GM18507 (cell line): ENCODE measurements at regions not wholly inside any gene's neighbourhood (a gene's known extent, or its start where the extent isn't known, plus 50 kb on each side); places are given as distances from the start of the nearest gene placed in this dataset.

ENCODE experiments used
- DNase-seq: peaks from one replicate; pipeline ENCODE4 v3.0.0; 2011; ENCODE audit warnings: low read depth; ENCODE audit not compliant: insufficient read length; ENCODE audit errors: extremely low spot score
- FAIRE-seq: peaks from 2 replicates; lab custom pipeline; 2011; peaks lifted over from hg19 to GRCh38; lab: Jason Lieb, UNC

DNA sequence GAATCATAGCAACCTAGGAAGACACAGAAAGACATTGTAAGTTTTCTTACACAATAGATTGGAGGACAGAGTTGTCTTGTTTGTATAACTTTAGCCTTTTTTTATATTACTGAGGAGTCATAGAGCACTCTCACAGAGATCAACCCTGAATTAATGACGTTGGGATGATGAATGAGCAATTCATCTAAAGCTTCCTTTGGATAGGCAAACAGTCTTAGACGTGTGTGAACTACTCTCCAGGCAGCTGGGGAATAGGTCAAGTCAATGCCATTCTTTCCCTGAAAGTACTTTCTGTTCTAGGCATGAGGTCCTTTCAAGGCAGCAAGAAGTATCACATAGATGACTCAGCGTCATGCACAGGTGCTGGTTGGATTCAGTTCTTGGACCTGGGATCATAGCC lies 369.1 kb upstream of the NOVA1 start:
- DNase-seq: no peak

DNA sequence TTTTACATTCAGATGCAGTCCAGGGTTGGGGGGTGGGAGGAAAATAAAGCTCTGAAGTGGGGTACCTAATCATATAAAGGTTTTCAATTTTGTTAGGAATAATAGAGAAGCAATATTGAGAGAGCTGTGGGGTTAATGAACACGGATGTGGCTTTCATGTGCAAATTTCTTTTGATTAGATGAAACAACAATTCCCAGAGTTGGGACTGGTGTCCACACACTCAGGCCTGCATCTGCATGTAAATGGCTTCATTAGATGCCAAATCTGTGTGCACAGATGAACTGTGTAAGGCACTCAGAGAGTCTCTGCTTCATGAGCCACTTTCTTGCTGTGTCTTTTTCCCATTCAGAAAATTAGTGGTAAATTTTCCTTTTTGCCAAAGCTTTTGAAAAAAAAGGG lies 377.1 kb upstream of the NOVA1 start:
- DNase-seq (no peak), FAIRE-seq (no peak)

More for the DNA sequence above, 369.1 kb upstream of the NOVA1 start:
- FAIRE-seq: no peak

DNA sequence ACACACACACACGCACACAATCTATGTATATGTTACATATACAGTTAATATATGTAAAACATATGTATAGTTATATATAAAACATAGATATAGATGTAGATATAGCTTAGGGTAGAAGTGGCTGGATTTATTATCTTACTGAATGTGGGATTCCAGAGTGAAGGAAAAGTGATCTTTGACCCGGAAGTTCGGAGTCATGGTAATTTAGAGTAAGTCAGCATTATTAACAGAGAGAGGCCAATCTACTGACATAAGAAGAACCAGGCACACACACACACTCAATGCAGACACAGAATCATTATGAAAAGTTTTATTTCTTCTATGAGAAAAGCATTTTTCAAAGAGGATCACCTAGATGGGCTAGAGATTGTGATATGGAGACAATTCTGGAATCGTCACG lies 384.2 kb upstream of the NOVA1 start:
- no peak for DNase-seq
- no peak for FAIRE-seq

DNA sequence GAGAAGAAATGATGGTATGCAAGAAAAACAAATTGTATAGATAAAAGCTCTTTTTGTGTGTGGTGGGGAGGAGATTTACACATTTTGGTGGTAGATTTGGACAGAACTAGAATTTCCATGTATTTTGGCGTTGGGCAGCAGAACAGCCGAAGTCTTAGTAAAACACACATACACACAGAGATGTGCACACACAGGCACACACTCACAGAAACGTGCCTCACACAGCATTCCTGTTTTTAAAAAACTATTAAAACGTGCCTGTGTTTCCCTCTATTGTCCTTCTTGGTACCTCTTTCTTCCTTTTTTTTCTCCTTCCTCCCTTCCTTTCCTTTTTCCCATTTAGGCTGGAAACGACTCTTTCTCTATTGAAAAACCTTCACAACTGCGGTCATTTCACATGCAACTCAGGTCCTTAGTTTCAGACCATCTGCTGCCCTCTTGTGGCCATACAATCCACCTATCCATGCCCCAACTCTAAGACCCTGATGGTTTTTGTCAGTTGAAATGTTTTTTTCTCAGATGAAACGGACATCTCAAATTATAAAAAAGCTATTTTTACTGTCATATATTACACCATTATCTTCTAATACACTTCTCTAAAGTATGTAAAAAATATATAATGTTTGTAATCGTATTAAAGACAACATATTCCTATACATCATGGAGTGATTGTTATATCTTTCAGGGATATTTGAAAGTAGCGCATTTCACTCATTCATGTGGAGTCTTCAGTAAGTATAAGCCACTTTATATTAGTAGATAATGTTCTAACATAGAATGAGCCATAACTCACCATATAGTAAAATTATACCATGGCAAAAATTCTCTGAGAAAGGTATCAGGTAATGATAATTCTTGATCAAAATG lies 386.7 kb upstream of the NOVA1 start:
- FAIRE-seq (no peak), DNase-seq (no peak)

DNA sequence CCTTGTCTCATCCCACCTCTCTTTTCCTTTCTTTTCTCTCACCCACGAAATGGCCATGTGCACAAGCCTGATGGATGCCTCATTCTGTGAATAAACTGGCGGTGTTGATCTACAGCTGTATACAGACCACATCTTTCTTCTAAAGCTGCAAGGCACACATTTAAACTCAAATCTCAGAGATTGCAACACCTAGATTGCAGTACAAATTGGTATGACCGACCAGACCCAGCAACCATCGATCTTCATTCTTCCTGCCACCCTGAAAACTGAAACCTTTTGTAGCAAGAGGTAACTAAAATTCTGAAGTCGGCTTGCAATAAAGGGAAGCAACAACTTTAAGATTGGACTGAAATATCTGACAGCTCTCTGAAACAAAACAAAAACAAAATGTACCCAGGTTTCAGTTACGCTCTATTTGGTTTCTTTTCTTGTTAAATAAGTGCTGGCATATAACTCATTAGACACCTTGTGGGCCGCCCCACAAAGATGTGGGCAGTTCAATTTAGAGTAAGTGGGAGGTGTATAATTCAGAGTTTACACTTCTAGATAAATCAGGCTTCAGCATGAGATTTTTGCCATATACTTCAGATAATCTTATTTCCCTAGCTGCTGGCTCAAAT lies 390.0 kb upstream of the NOVA1 start:
- no peak for DNase-seq
- no peak for FAIRE-seq

DNA sequence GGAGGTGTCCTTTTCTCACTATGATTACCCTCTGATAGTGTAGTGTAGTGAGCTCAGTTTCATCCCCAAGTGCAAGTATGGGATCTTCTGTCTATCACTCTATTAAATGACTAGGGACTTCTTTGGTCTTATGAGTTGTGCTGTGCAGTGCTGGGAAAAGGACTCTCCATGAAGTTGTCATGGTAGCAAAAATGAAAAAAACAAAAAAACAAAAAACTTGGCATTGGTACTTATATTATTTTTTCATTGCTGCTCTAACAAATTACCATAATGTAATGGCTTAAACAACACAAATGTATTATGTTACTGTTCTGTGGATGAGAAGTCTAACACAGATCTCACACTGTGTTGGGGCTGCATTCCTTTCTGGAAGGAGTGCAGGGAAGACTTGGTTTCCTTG lies 393.1 kb upstream of the NOVA1 start:
- FAIRE-seq (no peak), DNase-seq (no peak)

DNA sequence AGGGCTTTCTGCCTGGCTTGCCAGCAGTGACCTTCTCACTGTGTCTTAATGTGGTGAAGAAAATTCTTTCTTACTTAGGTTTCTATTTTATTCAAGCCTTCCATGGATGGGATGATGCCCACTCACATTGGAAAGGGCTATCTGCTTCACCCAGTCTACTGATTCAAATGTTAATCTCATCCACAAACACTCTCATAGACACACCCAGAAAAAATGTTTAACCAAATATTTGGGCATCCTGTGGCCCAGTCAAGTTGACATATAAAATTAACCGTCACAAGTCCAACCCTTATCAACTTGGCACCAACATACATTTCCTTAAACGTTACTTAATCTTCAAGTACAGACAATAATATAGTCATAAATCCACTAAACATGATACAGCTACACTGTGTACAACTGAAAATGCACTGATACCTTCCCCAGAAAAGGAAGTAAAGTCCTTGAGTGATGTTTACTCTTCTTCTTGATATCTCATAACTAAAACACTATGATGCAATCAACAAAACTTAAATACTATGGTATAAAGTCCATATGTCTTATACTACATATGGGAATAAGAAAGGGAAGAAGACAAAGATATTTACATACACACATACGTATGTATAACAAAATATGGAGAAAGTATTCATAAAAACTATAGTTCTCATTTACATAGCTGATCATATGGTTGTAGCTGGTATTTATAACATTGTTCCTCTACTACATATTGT lies 394.7 kb upstream of the NOVA1 start:
- FAIRE-seq (no peak), DNase-seq (no peak)

DNA sequence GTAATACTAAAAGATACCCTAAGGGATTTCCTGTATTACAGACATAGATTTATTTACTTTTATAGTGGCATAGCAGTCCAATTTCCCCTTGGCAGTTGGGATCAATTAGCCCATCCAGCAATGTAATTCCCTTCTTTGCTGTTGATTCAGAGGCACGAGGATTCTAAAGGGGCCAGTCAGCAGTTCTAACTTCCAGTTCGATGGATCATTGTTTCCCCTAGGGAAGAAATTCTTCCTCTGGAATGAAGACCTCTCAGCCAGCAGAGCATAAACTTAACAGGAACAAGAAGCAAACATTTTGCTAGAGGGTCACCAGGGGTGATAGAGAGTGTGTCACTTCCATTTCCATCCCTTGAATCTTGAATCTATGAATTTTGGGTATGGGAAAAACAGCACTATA lies 395.7 kb upstream of the NOVA1 start:
- FAIRE-seq: no peak
- no peak for DNase-seq

DNA sequence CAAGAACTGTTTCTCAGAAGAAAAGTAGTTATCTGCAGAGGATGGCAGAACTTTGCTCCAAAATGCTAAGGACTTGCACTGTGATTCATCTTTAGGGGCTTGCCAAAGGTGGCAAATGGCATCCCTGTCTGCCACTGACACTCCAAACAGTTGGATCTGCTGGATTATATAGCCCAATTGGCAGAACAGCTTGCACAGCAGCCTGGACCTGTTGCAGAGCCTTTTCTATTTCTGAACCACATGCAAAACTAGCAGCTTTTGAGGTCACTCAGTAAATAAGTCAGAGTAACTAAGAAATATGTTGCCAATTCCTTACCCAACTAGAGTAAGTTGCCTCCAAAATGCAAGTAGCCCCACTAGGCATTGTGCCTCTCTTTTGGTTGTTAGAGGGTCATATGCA lies 397.5 kb upstream of the NOVA1 start:
- no peak for FAIRE-seq
- no peak for DNase-seq

DNA sequence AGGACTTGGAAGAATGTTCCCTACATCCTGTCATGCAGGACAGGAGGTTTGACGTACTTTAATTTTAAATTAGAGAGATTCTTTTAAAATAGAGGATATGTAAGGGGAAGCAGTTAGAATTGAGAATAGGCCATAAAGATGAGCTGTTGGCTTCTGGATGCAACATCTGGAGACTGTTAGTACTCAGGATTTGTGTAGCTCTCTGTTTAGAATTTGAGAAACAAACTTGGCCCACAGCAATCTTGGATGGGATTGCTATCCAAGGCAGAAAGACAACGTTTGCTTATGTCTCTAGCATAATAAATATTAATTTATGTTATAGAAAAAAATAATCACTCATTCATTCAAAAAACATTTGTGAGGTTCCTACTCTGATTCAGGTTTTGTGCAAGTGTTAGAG lies 398.4 kb upstream of the NOVA1 start:
- FAIRE-seq (no peak), DNase-seq (no peak)

DNA sequence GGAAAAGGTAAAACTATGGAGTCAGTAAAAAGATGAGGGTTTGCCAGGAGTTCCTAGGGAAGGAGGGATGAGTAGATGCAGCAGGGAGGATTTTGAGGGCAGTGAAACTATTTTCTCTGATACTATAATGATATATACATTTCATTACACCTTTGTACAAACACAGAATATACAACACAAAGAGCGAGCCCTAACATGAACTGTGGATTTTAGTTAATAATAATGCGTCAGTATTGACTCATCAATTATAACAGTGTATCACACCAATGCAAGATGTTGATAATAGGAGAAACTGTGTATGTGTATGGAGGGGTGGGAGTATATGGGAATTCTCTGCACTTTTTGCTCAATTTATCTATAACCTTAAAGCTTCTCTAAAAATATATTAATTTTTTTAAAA lies 404.3 kb upstream of the NOVA1 start:
- no peak for DNase-seq
- FAIRE-seq: no peak

DNA sequence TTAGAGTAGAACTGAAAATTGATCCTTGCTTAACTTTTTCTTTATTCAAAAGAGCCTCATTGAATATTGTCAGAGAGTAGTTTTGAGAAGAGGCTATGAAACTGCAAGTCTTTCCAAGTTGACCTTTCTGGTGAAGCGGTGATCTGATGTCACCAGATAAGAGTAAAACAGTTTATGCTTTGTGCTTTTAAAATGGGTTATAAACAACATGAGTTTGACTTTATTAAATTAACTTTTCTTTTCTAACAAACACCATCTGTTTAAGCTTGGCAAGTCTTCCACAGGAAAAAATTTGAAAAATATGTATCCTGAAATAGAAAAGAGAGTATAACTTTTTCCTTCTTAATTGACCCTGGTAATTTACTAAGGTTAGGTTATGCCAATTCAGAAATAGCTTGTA lies 408.7 kb upstream of the NOVA1 start:
- DNase-seq (no peak), FAIRE-seq (no peak)

DNA sequence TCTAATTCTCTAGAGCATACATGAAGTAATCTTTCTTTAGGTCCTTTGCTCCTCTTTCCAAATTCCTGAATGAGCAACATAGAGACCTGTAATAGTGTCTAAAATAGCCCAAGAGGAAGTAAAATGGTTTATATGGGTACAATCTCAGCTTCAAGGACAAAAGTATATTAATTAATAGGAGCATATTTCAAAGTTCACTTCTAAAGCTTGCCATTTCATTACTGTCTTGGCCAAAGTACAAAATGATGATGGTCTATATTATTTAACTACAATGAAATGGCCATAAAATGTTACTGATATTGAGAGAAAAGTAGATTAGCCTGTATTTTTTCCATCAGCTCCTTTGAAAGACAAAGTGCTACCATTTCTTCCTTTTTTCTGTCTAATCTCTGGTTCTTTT lies 410.4 kb upstream of the NOVA1 start:
- FAIRE-seq (no peak), DNase-seq (no peak)

DNA sequence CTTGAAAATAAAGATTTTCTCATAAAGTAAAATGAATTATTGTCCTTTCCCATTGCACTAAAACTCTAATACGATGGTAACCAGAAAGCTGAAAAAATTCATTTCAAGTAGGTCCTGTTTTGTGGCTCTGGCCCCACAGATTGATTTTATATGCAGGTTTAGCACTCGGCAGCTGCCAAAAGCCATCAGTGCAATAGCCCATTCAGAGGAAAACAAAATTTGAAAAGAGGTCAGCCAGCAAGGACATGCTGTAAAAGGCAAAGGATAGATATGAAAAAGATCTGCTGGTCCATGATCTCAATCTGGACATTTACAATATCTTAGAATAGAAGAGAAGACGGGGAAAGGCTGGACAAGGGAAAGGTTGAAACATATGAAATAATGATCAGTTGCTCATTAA lies 414.8 kb upstream of the NOVA1 start:
- no peak for DNase-seq
- no peak for FAIRE-seq

DNA sequence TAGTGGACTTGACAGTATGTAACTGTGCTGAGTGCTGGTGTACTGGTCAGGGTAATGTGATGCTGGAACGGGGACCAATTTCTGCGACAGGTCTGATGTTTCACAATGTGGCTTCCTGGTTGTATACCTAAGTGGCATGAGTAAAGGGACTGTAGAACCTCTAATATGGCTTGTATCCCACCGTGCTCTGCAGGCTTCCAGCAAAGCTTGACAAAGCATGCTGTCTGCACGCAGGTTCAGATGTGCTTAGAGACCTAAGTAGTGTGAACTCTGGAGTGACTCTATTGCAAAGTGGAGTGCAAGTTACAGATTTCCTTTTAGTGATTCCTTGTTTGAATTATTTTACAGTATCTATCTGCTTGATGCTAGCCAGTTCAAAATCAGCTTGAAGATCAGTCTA lies 415.8 kb upstream of the NOVA1 start:
- FAIRE-seq: no peak
- DNase-seq: no peak

DNA sequence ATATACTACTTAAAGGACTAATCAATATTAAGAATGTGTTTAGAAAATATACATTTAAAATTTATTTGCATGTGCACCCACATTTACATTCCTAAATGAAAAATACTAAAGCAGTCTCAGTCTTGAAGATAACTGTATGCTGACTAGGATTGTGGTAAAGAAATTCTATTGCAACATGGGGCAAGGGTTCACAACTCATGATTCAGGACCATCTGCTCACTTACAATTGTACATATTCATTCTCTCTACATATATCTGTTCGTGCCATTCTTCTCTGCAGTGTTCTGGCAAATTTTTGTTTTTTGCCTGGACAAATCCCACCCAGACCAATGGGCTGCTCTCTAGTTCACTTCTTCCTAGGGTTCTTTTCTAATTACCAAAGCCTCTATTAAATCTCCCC lies 417.2 kb upstream of the NOVA1 start:
- no peak for DNase-seq
- FAIRE-seq: no peak

DNA sequence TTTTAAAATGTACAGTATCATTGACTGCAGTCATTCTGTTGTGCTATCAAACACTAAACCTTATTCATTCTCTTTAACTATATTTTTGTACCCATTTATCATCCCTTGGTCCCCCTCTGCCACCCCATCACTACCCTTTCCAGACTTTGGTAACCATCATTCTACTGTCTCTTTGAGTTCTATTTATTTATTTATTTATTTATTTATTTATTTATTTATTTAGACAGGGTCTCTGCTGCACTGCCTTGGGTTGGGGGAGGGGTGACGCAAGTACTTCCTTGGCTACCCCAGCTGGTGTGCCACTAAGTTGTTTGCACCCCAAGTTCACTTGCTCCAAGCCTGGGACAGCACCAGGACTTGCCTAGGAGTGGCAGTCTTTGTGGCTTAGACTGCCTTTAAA lies 427.8 kb upstream of the NOVA1 start:
- DNase-seq: no peak
- no peak for FAIRE-seq

DNA sequence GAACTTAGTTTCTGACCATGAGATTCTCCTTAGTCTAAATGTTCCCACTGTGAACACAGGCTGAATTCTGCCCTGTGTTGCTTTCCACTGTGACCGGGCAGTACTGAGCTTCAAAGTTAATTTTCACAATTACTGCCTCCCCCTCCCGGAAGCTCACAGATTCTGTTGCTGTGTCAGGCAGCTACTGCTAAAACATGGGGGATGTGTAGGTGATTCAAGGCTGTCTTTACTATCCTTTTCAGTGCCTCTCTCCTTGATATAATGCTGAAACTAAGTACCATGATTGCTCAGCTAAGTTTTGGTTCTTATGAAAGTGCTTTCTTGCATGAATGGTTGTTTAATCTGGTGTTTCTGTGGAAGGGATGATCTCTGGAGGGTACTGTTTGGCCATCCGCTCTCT lies 428.3 kb upstream of the NOVA1 start:
- DNase-seq (no peak), FAIRE-seq (no peak)

DNA sequence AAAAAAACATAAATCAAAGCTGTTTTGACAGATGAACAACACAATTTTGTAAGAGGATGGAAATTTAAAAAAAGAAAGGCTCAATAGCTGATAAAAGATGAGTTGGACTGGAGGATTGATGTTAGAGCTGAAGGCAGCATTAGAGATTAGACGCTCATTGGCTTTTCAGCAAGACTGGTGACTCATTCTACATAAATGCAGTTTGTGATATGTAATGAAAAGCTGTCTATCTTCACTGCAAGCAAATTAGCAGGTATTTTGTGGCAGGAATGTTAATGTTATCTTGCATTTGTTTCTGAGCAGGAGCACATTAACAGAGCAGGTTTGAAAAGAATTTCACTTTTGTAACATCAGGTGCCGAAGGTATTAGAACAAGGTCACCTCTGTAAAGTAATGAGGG lies 442.7 kb upstream of the NOVA1 start:
- FAIRE-seq (no peak), DNase-seq (no peak)

DNA sequence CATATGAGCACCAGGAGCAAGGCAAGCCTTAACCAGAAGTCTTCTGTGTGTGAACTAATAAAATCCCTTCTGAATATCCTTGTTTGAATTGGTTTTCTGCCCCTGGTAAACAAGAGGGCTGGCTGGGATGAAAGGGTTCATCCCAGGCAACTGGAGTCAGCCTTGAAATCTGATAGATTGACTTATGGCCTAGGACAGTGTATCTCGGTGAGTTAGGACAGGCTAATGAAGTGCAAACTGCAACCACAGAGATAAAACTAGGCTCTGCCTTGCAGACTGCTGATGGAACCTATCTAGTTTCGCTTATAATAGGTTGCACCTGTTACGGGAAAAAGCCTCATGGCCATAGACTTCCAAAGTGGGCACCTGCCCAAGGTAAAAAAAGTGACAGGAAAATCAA lies 451.9 kb upstream of the NOVA1 start:
- FAIRE-seq: no peak
- DNase-seq: no peak

DNA sequence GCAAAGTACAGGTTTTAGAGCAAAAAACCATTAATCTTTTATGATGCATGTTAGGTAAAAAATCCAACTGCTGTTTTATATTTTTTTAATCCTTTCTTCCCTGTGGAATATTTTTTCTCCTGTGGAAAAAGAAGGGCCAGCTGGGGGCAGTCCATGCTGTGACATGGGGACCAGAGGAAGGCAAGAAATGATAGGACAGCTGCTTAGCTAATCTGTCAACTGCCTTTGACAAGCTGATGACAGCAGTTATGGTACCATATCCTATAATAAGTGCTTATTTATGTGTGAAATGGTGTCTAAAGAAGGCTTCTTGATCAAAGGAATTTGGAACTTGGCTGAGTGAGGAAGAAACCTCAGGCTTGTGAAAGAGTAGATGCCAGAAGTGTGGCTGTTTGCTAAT lies 452.4 kb upstream of the NOVA1 start:
- FAIRE-seq (no peak), DNase-seq (no peak)
